ENCODE measurements at regions not wholly inside any gene's neighbourhood (a gene's known extent, or its start where the extent isn't known, plus 50 kb on each side); places are given as distances from the start of the nearest gene placed in this dataset.

DNA sequence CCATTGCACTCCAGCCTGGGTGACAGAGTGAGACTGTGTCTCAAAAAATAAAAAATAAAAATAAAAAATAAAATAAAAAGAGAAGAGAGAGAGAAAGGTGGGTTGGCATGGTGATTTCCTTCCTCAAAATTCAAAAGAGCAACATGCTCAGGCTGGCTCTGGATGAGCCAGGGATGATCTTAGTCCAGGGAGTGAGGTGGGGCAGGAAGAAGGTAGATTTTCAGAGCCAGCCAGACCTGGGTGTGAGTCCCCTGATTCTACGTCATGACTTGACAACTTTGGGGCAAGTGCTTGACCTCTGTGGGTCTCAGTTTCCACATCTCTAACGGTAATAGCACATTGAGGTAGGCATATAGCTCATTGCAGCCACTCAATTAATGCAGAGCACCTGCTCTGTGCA is 109.4 kb upstream of the CTBP2 start:
- H3K27ac ChIP-seq: no peak overlapping the region
- TF ChIP-seq, protein P1, sequence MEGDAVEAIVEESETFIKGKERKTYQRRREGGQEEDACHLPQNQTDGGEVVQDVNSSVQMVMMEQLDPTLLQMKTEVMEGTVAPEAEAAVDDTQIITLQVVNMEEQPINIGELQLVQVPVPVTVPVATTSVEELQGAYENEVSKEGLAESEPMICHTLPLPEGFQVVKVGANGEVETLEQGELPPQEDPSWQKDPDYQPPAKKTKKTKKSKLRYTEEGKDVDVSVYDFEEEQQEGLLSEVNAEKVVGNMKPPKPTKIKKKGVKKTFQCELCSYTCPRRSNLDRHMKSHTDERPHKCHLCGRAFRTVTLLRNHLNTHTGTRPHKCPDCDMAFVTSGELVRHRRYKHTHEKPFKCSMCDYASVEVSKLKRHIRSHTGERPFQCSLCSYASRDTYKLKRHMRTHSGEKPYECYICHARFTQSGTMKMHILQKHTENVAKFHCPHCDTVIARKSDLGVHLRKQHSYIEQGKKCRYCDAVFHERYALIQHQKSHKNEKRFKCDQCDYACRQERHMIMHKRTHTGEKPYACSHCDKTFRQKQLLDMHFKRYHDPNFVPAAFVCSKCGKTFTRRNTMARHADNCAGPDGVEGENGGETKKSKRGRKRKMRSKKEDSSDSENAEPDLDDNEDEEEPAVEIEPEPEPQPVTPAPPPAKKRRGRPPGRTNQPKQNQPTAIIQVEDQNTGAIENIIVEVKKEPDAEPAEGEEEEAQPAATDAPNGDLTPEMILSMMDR (conservative IDR thresholded peaks at IDR 0.05; ENCODE audit: low read depth): no peak
- no peak for DNase-seq (ENCODE audit: low spot score)
- ChIA-PET CTCF (no interaction called here), POLR2A (ENCODE audit: low non-redundant PET) (no interaction called here)

DNA sequence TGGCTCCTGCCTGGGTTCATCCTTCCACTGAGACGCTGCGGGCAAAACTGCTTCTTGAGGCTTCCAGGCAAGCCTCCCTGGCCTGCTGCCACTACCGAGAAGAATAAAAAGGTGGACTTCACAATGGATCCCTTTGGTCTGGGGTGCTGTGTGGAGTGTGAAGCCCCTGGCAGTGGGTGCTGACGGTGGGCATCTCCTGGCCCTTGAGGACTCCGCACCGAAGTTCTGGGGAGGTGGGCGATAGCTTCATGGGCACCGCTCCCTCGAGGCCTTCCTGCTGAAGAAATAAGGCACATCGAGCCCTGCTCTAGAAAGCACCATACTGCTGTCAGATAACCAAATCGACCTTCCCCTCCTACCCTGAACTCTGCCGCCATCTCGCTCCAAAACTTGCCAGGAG is 106.6 kb upstream of the CTBP2 start:
- CTCF ChIA-PET: no interaction called here
- no peak for DNase-seq (ENCODE audit: low spot score)
- TF ChIP-seq, protein P1 (conservative IDR thresholded peaks at IDR 0.05; ENCODE audit: low read depth): no peak
- POLR2A ChIA-PET (ENCODE audit: low non-redundant PET): no interaction called here
- H3K27ac ChIP-seq: no peak overlapping the region

DNA sequence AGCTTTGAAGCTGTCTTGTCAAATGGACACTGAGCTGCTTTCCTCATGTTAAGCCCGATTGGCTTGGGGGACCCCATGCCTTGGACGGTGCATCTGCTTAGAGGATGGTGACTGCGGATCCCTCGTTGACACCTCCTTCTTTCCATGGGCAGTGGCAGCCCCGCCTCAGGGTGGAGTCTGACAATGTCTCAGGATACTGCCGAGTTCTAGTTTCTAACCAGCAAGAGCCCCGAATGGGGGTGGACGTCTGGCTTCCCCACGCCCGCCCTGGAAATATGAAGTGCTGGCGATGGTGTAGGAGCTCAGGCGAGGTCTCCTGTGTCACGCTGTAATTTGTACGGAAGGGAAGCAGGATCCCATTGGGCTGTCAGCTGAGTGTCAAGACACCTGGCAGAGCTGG is 106.2 kb upstream of the CTBP2 start:
- no peak overlapping the region for H3K27ac ChIP-seq
- POLR2A ChIA-PET (ENCODE audit: low non-redundant PET): no interaction called here
- no peak for DNase-seq (ENCODE audit: low spot score)
- CTCF ChIA-PET: no interaction called here
- TF ChIP-seq, protein P1 (conservative IDR thresholded peaks at IDR 0.05; ENCODE audit: low read depth): no peak

DNA sequence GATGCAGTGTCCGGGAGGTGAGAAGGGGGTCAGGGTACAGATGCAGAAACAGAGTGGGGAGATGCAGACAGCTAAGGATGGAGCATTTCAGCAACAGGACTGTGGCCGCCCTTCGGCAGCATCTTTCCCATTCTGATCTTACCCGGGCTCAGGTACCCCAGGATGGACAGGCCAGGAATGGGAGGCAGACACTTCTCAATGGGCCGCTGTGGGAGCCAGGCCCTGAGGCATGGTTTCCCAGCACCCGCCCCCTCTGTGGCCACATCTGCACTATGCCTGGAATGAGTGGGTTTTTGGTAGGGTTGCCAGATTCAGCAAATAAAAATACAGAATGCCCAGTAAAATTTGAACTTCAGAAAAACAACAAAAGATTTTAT is 105.2 kb upstream of the CTBP2 start:
- peak; percentile 34 for DNase-seq (ENCODE audit: low spot score)
- TF ChIP-seq, protein P1 (conservative IDR thresholded peaks at IDR 0.05; ENCODE audit: low read depth): no peak
- ChIA-PET POLR2A (ENCODE audit: low non-redundant PET) (interaction anchor here (1.0 kb wide), 1 partner anchor 13 kb away, joined by 3 read pairs; no protein-coding TSS in a partner anchor), CTCF (no interaction called here)
- no peak overlapping the region for H3K27ac ChIP-seq

DNA sequence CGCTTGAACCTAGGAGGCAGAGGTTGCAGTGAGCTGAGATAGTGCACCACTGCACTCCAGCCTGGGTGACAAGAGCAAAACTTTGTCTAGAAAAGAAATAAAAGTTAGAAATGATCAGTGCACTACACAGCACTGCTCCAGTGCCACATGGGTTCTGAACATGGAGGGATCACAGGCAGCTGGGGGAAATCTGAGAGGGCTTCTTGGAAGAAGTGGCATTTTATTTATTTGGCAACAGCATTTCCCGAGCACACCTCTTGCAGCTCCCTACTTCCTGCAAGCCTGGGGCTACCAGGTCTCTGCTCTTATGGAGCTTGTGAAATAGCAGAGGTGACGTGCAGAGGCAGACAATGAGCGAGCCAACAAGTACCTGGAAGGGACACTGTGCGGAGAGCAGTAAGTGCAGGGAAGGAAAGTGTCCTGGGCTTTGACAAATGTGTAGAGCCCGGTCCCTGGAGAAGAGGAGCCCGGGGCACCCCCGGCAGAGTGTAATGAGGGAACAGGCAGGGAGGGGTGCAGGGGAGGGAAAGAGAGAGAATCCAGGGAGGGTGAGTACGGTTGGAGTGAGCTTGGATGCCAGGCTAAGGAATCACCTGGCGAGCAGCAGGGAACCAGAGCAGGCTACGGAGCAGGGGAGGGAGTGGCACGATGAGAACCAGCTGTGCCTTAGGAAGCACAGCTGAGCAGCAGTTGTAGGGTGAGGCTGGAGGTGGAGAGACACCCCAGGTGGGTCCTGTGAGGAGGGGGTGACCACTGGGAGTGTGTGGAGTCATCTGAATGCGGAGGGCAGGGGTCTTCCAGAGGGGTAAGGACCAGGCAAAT is 104.6 kb upstream of the CTBP2 start:
- ChIA-PET POLR2A (ENCODE audit: low non-redundant PET) (interaction anchor here (1.0 kb wide), 1 partner anchor 13 kb away, joined by 3 read pairs; no protein-coding TSS in a partner anchor), CTCF (interaction anchor here (0.6 to 0.7 kb wide), 2 partner anchors 36 to 103 kb away, joined by 3 read pairs; no protein-coding TSS in a partner anchor)
- TF ChIP-seq, protein P1 (conservative IDR thresholded peaks at IDR 0.05; ENCODE audit: low read depth): no peak
- peak; percentile 76 for DNase-seq (ENCODE audit: low spot score)
- no peak overlapping the region for H3K27ac ChIP-seq

DNA sequence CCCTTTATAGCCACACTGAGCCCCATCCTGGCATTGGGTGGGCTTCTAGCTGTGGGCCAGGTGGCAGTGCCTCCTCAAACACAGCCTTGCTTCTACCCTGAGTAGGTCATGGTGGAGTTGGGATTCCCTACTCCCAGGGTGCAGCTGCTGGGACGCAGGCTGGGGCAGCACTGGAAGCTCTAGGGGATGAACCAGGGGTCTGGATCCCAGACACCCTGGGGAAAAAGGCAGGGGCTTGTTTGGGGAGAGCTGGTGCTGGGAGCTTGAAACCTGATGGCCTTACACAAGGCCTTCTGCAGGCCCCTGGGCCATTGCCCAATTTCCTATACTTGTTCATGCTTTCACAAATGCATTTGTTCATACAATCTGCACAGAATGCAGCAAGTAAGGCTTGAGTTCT is 103.7 kb upstream of the CTBP2 start:
- no peak for DNase-seq (ENCODE audit: low spot score)
- CTCF ChIA-PET: interaction anchor here (0.6 kb wide), 2 partner anchors 32 to 35 kb away, joined by 3 read pairs; no protein-coding TSS in a partner anchor
- TF ChIP-seq, protein P1 (conservative IDR thresholded peaks at IDR 0.05; ENCODE audit: low read depth): no peak
- POLR2A ChIA-PET (ENCODE audit: low non-redundant PET): no interaction called here
- no peak overlapping the region for H3K27ac ChIP-seq

All from RWPE1 (cell line).